PC-9 (cell line): ENCODE measurements at regions not wholly inside any gene's neighbourhood (a gene's known extent, or its start where the extent isn't known, plus 50 kb on each side); places are given as distances from the start of the nearest gene placed in this dataset.

Source experiments
- CTCF ChIP-seq: fragments of 200-600 bp; sonication (generic); conservative IDR thresholded peaks from 2 replicates; pipeline ENCODE4 v1.6.1; 2017; ENCODE audit warnings: mixed run types, antibody characterized with exemption, mild to moderate bottlenecking, moderate library complexity
- EZH2 ChIP-seq: fragments of 200-600 bp; sonication (generic); IDR thresholded peaks from 2 replicates; pipeline ENCODE4 v1.8.0; 2017; ENCODE audit warnings: antibody characterized with exemption, low read depth

- TF ChIP-seq CTCF (no peak), EZH2 (no peak)
Observed at GRCh38 chr10:121405096-121405495, 193.1 kb downstream of the FGFR2 start.
